GM12874 (cell line): ENCODE measurements at regions not wholly inside any gene's neighbourhood (a gene's known extent, or its start where the extent isn't known, plus 50 kb on each side); places are given as distances from the start of the nearest gene placed in this dataset.

Experiments
- TF ChIP-seq, protein P1 (sequence below): IDR thresholded peaks from 2 replicates; pipeline ENCODE4 v1.5.1; 2011; ENCODE audit warnings: low read depth, mild to moderate bottlenecking, control low read depth, low read length, moderate library complexity; ENCODE audit not compliant: insufficient read depth

- TF ChIP-seq, protein P1, sequence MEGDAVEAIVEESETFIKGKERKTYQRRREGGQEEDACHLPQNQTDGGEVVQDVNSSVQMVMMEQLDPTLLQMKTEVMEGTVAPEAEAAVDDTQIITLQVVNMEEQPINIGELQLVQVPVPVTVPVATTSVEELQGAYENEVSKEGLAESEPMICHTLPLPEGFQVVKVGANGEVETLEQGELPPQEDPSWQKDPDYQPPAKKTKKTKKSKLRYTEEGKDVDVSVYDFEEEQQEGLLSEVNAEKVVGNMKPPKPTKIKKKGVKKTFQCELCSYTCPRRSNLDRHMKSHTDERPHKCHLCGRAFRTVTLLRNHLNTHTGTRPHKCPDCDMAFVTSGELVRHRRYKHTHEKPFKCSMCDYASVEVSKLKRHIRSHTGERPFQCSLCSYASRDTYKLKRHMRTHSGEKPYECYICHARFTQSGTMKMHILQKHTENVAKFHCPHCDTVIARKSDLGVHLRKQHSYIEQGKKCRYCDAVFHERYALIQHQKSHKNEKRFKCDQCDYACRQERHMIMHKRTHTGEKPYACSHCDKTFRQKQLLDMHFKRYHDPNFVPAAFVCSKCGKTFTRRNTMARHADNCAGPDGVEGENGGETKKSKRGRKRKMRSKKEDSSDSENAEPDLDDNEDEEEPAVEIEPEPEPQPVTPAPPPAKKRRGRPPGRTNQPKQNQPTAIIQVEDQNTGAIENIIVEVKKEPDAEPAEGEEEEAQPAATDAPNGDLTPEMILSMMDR = no peak
Observed at GRCh38 chr1:175853681-175854080, 110.3 kb upstream of the TNR start.

- TF ChIP-seq, protein P1 = no peak
Observed at GRCh38 chr1:175851749-175852148, 108.4 kb upstream of the TNR start.

- TF ChIP-seq, protein P1 = no peak
Observed at GRCh38 chr1:175848329-175848728, 104.9 kb upstream of the TNR start.

DNA sequence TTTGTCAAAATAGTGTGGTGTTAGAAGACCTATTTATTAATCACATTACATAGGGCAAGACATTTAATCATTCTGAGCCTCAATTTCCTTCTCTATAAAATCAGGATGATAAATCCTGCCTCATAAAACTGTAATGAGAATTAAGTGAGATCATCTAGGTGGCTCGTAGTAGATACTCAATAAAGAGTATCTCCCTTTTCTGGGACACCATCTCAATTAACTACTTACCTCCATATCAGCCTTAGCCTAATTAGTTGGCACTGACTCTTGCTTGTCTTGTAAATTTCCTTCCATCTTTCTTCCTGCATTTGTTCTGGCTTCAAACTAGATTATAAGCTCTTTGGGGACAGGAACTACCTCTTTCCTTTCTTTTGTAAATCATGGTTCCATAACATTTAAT lies 102.6 kb upstream of the TNR start:
- TF ChIP-seq, protein P1 = no peak

GRCh38 chr1:175845338-175845737 lies 101.9 kb upstream of the TNR start:
- TF ChIP-seq, protein P1 = no peak

DNA sequence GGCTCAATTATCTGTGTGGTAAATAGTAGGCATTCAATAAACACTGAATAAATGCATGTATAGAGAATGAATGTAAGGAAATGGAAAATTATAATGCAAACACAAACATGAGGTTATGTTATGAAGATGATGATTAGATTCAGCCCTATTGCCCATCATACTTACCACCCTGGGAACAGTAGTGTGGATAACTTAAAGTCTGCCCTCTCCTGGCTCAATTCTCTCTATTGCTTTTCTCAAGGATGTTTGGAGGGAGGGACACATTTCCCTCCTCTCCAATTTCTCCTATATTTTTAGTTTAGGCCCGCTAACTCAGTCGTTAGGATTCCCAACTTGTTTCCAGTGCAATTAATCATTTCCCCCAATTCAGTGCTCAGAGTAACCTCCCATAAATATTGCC lies 101.5 kb upstream of the TNR start:
- TF ChIP-seq, protein P1 = no peak

- TF ChIP-seq, protein P1 = no peak
Observed at GRCh38 chr1:175842550-175842949, 99.2 kb upstream of the TNR start.

- TF ChIP-seq, protein P1 = no peak
Observed at GRCh38 chr1:175841738-175842187, 98.4 kb upstream of the TNR start.
